ENCODE measurements at regions not wholly inside any gene's neighbourhood (a gene's known extent, or its start where the extent isn't known, plus 50 kb on each side); places are given as distances from the start of the nearest gene placed in this dataset.

DNA sequence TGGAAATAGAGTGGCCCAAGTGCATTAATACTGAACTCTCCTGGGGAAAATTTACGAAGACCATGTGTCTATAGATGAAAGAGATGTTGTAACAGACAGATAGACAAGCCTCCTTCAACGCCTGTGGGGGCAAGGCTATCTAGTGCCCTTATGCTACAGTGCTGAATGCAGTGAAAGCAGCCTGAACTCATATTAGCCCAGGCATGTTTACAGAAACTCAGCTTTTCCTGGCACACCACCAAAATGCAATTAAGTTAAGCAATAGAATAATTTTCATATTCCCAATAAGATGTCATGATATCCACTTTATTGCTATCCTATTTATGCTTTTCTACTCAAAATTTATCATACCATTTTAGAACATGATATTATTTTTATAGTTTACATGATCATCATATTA, 277.0 kb downstream of the DIRAS2 start:
- TF ChIP-seq POLR2AphosphoS5 (IDR thresholded peaks at IDR 0.05; ENCODE audit: low read length), result no peak
- TF ChIP-seq STAT3 (IDR thresholded peaks at IDR 0.05; ENCODE audit: low read depth, low read length), result no peak
- no peak for TF ChIP-seq ETV6 (conservative IDR thresholded peaks at IDR 0.05 in 1 of 2, IDR thresholded peaks at IDR 0.05 in 1 of 2; ENCODE audit: borderline replicate concordance in 1 of 2, low read depth in 1 of 2)
- TF ChIP-seq JUNB (IDR thresholded peaks at IDR 0.05), result no peak
